NOMO-1 treated with DMSO at 0.1 percent for 48 hours (cell line): ENCODE measurements at regions not wholly inside any gene's neighbourhood (a gene's known extent, or its start where the extent isn't known, plus 50 kb on each side); places are given as distances from the start of the nearest gene placed in this dataset.
"Not testable (repeated sequence)": the region's sequence is repeated elsewhere in the genome, so short reads cannot be mapped to it uniquely, and the experiment has no call there.

ENCODE experiments used
- DNase-seq: peaks from one replicate; lab custom pipeline; 2025; ENCODE audit not compliant: unreplicated experiment; lab: John Stamatoyannopoulos, UW

- no peak for DNase-seq
These were observed 103.3 kb upstream of the GATB start for GRCh38 chr4:151864068-151864467.

- DNase-seq = no peak
These were observed 102.0 kb upstream of the GATB start for GRCh38 chr4:151862766-151863165.

GRCh38 chr4:151860561-151861093, 99.8 kb upstream of the GATB start:
- no peak for DNase-seq

GRCh38 chr4:151859641-151860040, 98.8 kb upstream of the GATB start:
- no peak for DNase-seq

- DNase-seq = no peak
These were observed 97.5 kb upstream of the GATB start for GRCh38 chr4:151858356-151858755.

- DNase-seq = no peak
These were observed 96.6 kb upstream of the GATB start for GRCh38 chr4:151857368-151857767.

GRCh38 chr4:151855747-151856146, 94.9 kb upstream of the GATB start:
- no peak for DNase-seq

GRCh38 chr4:151854731-151855130, 93.9 kb upstream of the GATB start:
- no peak for DNase-seq

- DNase-seq = peak; percentile 94
These were observed 92.2 kb upstream of the GATB start for GRCh38 chr4:151853034-151853433.

- no peak for DNase-seq
These were observed 91.4 kb upstream of the GATB start for GRCh38 chr4:151852202-151852601.

GRCh38 chr4:151851354-151851753, 90.5 kb upstream of the GATB start:
- no peak for DNase-seq

GRCh38 chr4:151850791-151851213, 90.0 kb upstream of the GATB start:
- no peak for DNase-seq

GRCh38 chr4:151845551-151845950, 84.7 kb upstream of the GATB start:
- not testable (repeated sequence) for DNase-seq

GRCh38 chr4:151842430-151843079, 81.7 kb upstream of the GATB start:
- DNase-seq = no peak

- DNase-seq = no peak
These were observed 80.3 kb upstream of the GATB start for GRCh38 chr4:151841107-151841506.

- DNase-seq = no peak
These were observed 74.7 kb upstream of the GATB start for GRCh38 chr4:151835467-151835866.

- no peak for DNase-seq
These were observed 72.4 kb upstream of the GATB start for GRCh38 chr4:151833174-151833573.

- no peak for DNase-seq
These were observed 70.7 kb upstream of the GATB start for GRCh38 chr4:151831526-151831925.

- DNase-seq = no peak
These were observed 69.4 kb upstream of the GATB start for GRCh38 chr4:151830168-151830567.

- no peak for DNase-seq
These were observed 68.5 kb upstream of the GATB start for GRCh38 chr4:151829309-151829708.

GRCh38 chr4:151824656-151825055, 63.8 kb upstream of the GATB start:
- no peak for DNase-seq

GRCh38 chr4:151822331-151822730, 61.5 kb upstream of the GATB start:
- DNase-seq = no peak

GRCh38 chr4:151820004-151820403, 59.2 kb upstream of the GATB start:
- DNase-seq = no peak
